HG02763 (cell line): ENCODE measurements at regions not wholly inside any gene's neighbourhood (a gene's known extent, or its start where the extent isn't known, plus 50 kb on each side); places are given as distances from the start of the nearest gene placed in this dataset.

Source experiments
- ATAC-seq: cut with Tn5 transposase; IDR thresholded peaks from one replicate; pipeline ENCODE4 v1.9.1; 2021; ENCODE audit warnings: mild to moderate bottlenecking, moderate library complexity; ENCODE audit not compliant: unreplicated experiment

GRCh38 chr4:67051000-67051789, 494.1 kb downstream of the CENPC start:
- no peak for ATAC-seq

- no peak for ATAC-seq
Observed at GRCh38 chr4:67049446-67049845, 495.9 kb downstream of the CENPC start.

GRCh38 chr4:67048530-67048929, 496.8 kb downstream of the CENPC start:
- ATAC-seq = no peak

GRCh38 chr4:67040315-67040714, 505.0 kb downstream of the CENPC start:
- no peak for ATAC-seq

GRCh38 chr4:67038228-67038566, 507.1 kb downstream of the CENPC start:
- no peak for ATAC-seq

- no peak for ATAC-seq
Observed at GRCh38 chr4:67037504-67038227, 507.6 kb downstream of the CENPC start.

- no peak for ATAC-seq
Observed at GRCh38 chr4:67036791-67037190, 508.5 kb downstream of the CENPC start.

GRCh38 chr4:67035986-67036385, 509.3 kb downstream of the CENPC start:
- ATAC-seq = no peak

GRCh38 chr4:67035501-67035900, 509.8 kb downstream of the CENPC start:
- no peak for ATAC-seq

- no peak for ATAC-seq
Observed at GRCh38 chr4:67030636-67031035, 514.7 kb downstream of the CENPC start.

- ATAC-seq = no peak
Observed at GRCh38 chr4:67020438-67020797, 524.9 kb downstream of the CENPC start.

- no peak for ATAC-seq
Observed at GRCh38 chr4:67019686-67020437, 525.4 kb downstream of the CENPC start.

- no peak for ATAC-seq
Observed at GRCh38 chr4:67014592-67014991, 530.7 kb downstream of the CENPC start.

- ATAC-seq = no peak
Observed at GRCh38 chr4:67006791-67007190, 538.5 kb downstream of the CENPC start.

GRCh38 chr4:66991521-66991920, 553.8 kb downstream of the CENPC start:
- ATAC-seq = no peak

- no peak for ATAC-seq
Observed at GRCh38 chr4:66974665-66975064, 570.6 kb downstream of the CENPC start.

- no peak for ATAC-seq
Observed at GRCh38 chr4:66972087-66972486, 573.2 kb downstream of the CENPC start.

- no peak for ATAC-seq
Observed at GRCh38 chr4:66964467-66964866, 580.8 kb downstream of the CENPC start.

- ATAC-seq = no peak
Observed at GRCh38 chr4:66963084-66963483, 582.2 kb downstream of the CENPC start.

- ATAC-seq = no peak
Observed at GRCh38 chr4:66959207-66959606, 586.1 kb downstream of the CENPC start.

- ATAC-seq = no peak
Observed at GRCh38 chr4:66956852-66957251, 588.5 kb downstream of the CENPC start.

- ATAC-seq = no peak
Observed at GRCh38 chr4:66956426-66956825, 588.9 kb downstream of the CENPC start.
